GM13976 (cell line): ENCODE measurements at regions not wholly inside any gene's neighbourhood (a gene's known extent, or its start where the extent isn't known, plus 50 kb on each side); places are given as distances from the start of the nearest gene placed in this dataset.
"Not testable (repeated sequence)": the region's sequence is repeated elsewhere in the genome, so short reads cannot be mapped to it uniquely, and the experiment has no call there.

ENCODE experiments used
- DNase-seq: peaks from one replicate; pipeline ENCODE4 v3.0.0; 2012; ENCODE audit warnings: low spot score
- in situ Hi-C: fragments of 300-500 bp; cut with MboI; formaldehyde crosslinking; loops from one replicate; pipeline ENCODE4 v1.12.0; 2022; ENCODE audit warnings: low sequenced_read_pairs, mixed read lengths, inconsistent platforms; ENCODE audit not compliant: unreplicated experiment
- TF ChIP-seq, protein P1 (sequence below): IDR thresholded peaks from 2 replicates; pipeline ENCODE4 v1.5.1; 2012; ENCODE audit warnings: borderline replicate concordance, mild to moderate bottlenecking; ENCODE audit not compliant: insufficient read depth; ENCODE audit errors: extremely low read depth, missing control alignments, control extremely low read depth

DNA sequence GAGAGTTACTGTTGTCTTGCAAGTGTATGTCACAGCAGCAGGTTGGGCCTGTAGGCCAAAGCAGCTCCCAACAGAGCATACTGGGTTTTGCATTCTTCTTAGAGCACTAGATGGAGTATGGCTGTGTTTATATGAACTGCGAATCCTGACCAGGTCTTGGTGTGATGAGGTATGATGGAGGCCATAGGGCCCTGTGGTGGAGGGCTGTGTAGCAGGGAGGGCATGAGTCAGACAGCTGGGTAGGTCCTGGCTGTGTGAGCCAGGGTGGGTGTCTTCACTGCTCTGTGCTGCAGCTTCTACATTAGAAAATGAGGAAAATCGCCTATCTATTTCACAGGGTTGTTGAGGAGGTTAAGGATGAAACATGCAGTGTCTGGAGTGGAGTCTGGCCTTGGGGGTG lies 124.2 kb downstream of the BUB3 start:
- TF ChIP-seq, protein P1, sequence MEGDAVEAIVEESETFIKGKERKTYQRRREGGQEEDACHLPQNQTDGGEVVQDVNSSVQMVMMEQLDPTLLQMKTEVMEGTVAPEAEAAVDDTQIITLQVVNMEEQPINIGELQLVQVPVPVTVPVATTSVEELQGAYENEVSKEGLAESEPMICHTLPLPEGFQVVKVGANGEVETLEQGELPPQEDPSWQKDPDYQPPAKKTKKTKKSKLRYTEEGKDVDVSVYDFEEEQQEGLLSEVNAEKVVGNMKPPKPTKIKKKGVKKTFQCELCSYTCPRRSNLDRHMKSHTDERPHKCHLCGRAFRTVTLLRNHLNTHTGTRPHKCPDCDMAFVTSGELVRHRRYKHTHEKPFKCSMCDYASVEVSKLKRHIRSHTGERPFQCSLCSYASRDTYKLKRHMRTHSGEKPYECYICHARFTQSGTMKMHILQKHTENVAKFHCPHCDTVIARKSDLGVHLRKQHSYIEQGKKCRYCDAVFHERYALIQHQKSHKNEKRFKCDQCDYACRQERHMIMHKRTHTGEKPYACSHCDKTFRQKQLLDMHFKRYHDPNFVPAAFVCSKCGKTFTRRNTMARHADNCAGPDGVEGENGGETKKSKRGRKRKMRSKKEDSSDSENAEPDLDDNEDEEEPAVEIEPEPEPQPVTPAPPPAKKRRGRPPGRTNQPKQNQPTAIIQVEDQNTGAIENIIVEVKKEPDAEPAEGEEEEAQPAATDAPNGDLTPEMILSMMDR: no peak
- in situ Hi-C loops: no loop called here
- no peak for DNase-seq

DNA sequence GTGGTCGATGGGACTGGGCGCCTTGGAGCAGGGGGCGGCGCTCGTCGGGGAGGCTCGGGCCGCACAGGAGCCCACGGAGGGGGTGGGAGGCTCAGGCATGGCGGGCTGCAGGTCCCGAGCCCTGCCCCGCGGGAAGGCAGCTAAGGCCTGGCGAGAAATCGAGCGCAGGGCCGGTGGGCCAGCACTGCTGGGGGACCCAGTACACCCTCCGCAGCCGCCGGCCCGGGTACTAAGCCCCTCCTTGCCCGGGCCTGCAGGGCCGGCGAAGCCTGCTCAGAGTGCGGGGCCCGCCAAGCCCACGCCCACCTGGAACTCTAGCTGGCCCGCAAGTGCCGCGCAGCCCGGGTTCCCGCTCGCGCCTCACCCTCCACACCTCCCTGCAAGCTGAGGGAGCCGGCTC lies 129.2 kb downstream of the BUB3 start:
- in situ Hi-C loops, DNase-seq: not testable (repeated sequence)

DNA sequence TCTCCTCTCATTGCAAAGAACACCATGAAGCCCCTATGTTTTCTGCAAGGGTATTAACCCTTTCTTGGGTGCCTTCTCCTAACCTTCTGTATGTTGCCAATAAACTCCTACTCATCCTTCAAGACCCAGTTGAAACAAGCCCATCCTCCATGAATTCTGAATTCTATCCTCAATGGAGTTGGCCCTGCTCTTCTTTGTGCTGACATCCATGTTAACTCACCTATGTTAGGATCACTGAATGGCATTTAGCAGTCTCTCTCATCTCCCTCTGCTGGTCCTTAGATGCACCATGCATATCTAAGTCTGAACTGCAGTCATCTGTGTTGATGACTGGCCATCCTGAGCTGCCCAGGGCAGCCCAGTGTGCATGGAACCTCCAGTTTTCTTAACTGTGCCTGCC lies 129.8 kb downstream of the BUB3 start:
- in situ Hi-C loops: no loop called here
- DNase-seq: no peak
- TF ChIP-seq, protein P1: no peak

DNA sequence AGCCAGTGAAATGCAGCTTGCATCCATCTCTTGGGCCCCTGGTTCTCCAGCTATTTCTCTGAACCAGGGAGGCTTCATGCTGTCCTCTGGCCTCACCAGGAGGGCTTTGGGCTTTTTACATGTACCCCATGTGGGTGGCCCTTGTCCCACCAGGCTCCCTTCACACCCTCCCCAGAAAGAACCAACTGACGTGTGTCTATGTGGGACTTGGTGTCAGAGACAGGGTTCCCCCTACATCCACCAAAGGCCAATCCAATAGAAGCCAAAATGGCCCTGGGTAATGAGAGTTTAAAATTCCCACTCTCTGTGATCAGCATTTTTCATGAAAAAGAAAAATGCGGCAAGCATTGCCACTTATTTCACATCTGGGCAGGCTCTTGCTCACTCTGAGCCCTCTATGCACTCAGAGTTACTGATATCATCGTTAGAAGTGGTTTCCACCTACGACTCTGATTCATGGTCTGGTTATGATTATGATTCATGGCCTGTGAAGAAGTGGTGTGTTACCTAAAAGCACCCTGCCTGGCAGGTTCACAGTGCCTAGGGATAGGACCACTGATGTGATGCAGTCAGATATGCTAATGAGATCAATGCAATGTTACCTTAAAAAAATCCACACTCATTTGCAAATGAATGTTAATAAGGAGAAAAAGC lies 133.5 kb downstream of the BUB3 start:
- in situ Hi-C loops: no loop called here
- TF ChIP-seq, protein P1: no peak
- no peak for DNase-seq

DNA sequence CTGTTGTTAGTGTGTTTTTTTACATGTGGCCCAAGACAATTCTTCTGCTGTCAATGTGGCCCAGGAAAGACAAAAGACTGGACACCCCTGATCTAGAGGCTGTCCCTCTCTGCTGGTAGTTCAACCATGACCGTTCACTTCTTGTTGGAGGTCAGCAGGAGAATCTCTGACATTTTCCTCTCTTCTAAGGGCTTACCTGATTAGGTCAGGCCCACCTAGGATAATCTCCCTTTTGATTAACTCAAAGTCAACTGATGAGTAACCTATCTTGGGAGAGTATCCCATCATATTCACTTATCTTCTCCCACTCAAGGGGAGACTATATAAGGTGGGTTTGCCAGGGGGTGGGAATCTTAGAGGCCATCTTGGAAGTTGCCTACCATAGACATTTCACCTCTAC lies 135.2 kb downstream of the BUB3 start:
- in situ Hi-C loops: no loop called here
- DNase-seq: no peak
- TF ChIP-seq, protein P1: no peak

DNA sequence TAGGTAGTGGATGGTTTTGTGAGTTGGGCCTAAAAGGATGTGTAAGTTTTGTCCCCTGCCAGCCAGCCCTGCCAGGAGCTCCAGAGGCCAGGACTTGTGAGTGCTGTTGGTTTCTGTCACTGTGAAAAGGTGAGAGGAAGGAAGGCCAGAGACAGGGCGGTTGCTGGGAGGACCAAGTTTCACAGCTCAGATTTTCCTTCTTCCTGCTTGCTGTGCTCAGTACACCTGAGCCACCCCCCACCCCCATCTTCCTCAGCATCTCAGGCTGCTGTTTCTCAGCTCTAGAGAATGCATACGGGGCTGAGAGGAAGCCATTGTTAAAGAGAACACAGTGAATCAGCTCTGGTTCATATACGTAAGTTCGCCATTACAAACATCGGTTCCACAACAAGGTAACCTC lies 139.9 kb downstream of the BUB3 start:
- TF ChIP-seq, protein P1: no peak
- no peak for DNase-seq
- in situ Hi-C loops: no loop called here

DNA sequence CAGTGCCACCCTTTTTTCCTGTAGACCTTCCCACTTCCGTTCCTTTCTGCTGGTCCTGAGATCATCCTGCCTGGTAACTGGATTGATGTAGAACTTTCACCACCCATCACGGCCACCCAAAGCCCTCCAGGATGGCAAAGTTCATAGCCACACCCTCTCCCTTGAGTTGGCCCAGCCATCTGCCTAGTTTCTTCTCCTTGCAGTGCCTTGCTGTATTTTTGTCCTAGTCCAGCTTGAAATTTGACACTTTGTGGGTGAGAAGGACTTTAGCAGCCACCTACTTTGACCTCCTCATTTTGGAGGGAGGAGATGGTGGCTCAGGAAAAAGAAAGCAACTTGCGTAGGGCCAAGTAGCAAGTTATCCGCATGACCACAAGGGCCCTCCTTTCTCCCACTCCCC lies 140.7 kb downstream of the BUB3 start:
- no peak for DNase-seq
- in situ Hi-C loops: no loop called here
- TF ChIP-seq, protein P1: no peak
